NCI-H1048 (cell line): ENCODE measurements at regions not wholly inside any gene's neighbourhood (a gene's known extent, or its start where the extent isn't known, plus 50 kb on each side); places are given as distances from the start of the nearest gene placed in this dataset.

Source experiments
- DNase-seq: peaks from one replicate; lab custom pipeline; 2025; lab: John Stamatoyannopoulos, UW

GRCh38 chr4:19780871-19781270, 470.8 kb upstream of the SLIT2 start:
- DNase-seq: no peak

- no peak for DNase-seq
These were observed 474.8 kb upstream of the SLIT2 start for GRCh38 chr4:19776929-19777328.

GRCh38 chr4:19776021-19776459, 475.7 kb upstream of the SLIT2 start:
- DNase-seq: no peak

- DNase-seq: no peak
These were observed 476.9 kb upstream of the SLIT2 start for GRCh38 chr4:19774690-19775256.

- no peak for DNase-seq
These were observed 479.1 kb upstream of the SLIT2 start for GRCh38 chr4:19772581-19772980.

GRCh38 chr4:19756661-19757060, 495.0 kb upstream of the SLIT2 start:
- DNase-seq: no peak

- DNase-seq: no peak
These were observed 499.1 kb upstream of the SLIT2 start for GRCh38 chr4:19752599-19752998.

- DNase-seq: no peak
These were observed 502.9 kb upstream of the SLIT2 start for GRCh38 chr4:19748519-19749479.

GRCh38 chr4:19746377-19746776, 505.3 kb upstream of the SLIT2 start:
- DNase-seq: no peak

GRCh38 chr4:19743115-19743638, 508.5 kb upstream of the SLIT2 start:
- DNase-seq: no peak

- DNase-seq: no peak
These were observed 512.5 kb upstream of the SLIT2 start for GRCh38 chr4:19739101-19739651.

GRCh38 chr4:19736968-19737756, 514.5 kb upstream of the SLIT2 start:
- DNase-seq: no peak

- no peak for DNase-seq
These were observed 516.7 kb upstream of the SLIT2 start for GRCh38 chr4:19735012-19735411.

GRCh38 chr4:19729886-19730651, 521.6 kb upstream of the SLIT2 start:
- DNase-seq: no peak

GRCh38 chr4:19728773-19729172, 522.9 kb upstream of the SLIT2 start:
- no peak for DNase-seq

GRCh38 chr4:19727141-19727540, 524.6 kb upstream of the SLIT2 start:
- DNase-seq: no peak

GRCh38 chr4:19725130-19725529, 526.6 kb upstream of the SLIT2 start:
- DNase-seq: no peak

GRCh38 chr4:19722404-19722803, 529.3 kb upstream of the SLIT2 start:
- no peak for DNase-seq

GRCh38 chr4:19721587-19721986, 530.1 kb upstream of the SLIT2 start:
- no peak for DNase-seq

- DNase-seq: no peak
These were observed 531.1 kb upstream of the SLIT2 start for GRCh38 chr4:19720610-19721009.

- DNase-seq: no peak
These were observed 531.5 kb upstream of the SLIT2 start for GRCh38 chr4:19720190-19720589.
